ENCODE measurements at regions not wholly inside any gene's neighbourhood (a gene's known extent, or its start where the extent isn't known, plus 50 kb on each side); places are given as distances from the start of the nearest gene placed in this dataset.

DNA sequence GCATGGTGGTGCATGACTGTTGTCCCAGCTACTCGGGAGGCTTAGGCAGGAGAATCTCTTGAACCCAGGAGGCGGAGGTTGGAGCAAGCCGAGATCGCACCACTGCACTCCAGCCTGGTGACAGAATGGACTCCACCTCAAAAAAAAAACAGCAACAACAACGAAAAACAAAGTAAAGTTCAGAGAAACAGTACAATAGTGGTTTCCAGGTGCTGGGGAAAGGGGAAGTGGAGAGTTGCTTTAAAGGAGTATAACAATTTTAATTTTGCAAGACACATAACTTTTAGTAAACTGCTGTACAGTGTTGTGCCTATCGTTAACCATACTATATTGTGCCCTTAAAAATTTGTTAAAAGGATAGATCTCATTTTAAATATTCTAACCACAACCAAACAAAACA is 662.7 kb upstream of the POT1 start:
- H3K4me1 ChIP-seq = no peaks in the 10 kb centered on the region
- no peaks in the 10 kb centered on the region for H3K36me3 ChIP-seq
- H3K4me3 ChIP-seq = no peak overlapping the region
- H3K27me3 ChIP-seq = no peaks in the 10 kb centered on the region
- 78 to 79% methylated on average over 6 of the region's 6 CpGs for WGBS, 2 donors
- no peak overlapping the region for H3K27ac ChIP-seq
- TF ChIP-seq POLR2AphosphoS5 (IDR thresholded peaks at IDR 0.05) = no peak
- no peak for TF ChIP-seq EP300 (IDR thresholded peaks at IDR 0.05)
- TF ChIP-seq CTCF (IDR thresholded peaks at IDR 0.05) = no peak
- no peak for TF ChIP-seq POLR2A (IDR thresholded peaks at IDR 0.05)
- H3K9me3 ChIP-seq = no peaks in the 10 kb centered on the region
- ATAC-seq (ENCODE audit: low FRiP score in 2 of 2) (no peak), DNase-seq (no peak)

GRCh38 chr7:125573126-125573525 is 643.5 kb upstream of the POT1 start:
- WGBS, 2 donors = 35 to 41% methylated on average over 4 of the region's 4 CpGs
- TF ChIP-seq POLR2AphosphoS5 (IDR thresholded peaks at IDR 0.05) (no peak), CTCF (IDR thresholded peaks at IDR 0.05) (no peak), POLR2A (IDR thresholded peaks at IDR 0.05) (no peak), EP300 (IDR thresholded peaks at IDR 0.05) (no peak)
- H3K27ac ChIP-seq = no peak overlapping the region
- H3K4me3 ChIP-seq = no peak overlapping the region
- no peaks in the 10 kb centered on the region for H3K9me3 ChIP-seq
- H3K36me3 ChIP-seq = no peaks in the 10 kb centered on the region
- DNase-seq (no peak), ATAC-seq (ENCODE audit: low FRiP score in 2 of 2) (no peak)
- H3K27me3 ChIP-seq = no peaks in the 10 kb centered on the region
- H3K4me1 ChIP-seq = no peaks in the 10 kb centered on the region

DNA sequence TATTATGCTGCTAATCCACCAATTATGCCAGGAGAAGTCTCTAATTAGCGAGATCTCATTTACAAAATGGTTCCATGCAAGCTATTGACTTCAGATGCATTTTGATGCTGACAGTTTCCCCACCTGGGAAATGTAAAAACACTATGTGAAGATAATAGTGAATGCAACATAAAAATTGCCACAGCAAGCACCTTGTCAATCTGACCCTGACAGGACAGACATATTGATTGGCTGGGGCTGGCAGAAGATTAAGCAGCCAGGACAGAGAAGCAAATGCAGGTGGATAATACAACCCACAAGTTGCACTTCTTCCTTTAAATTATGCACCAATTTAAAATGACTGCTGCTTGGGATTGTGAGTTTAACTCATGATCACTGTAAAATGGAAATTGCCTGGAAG is 642.8 kb upstream of the POT1 start:
- TF ChIP-seq CTCF (IDR thresholded peaks at IDR 0.05) (no peak), POLR2AphosphoS5 (IDR thresholded peaks at IDR 0.05) (no peak), POLR2A (IDR thresholded peaks at IDR 0.05) (no peak), EP300 (IDR thresholded peaks at IDR 0.05) (no peak)
- no peaks in the 10 kb centered on the region for H3K4me1 ChIP-seq
- no peak overlapping the region for H3K4me3 ChIP-seq
- H3K36me3 ChIP-seq = no peaks in the 10 kb centered on the region
- 69 to 91% methylated on average over 1 of the region's 1 CpG for WGBS, 2 donors
- no peak for DNase-seq
- no peaks in the 10 kb centered on the region for H3K9me3 ChIP-seq
- no peak for ATAC-seq (ENCODE audit: low FRiP score in 2 of 2)
- H3K27ac ChIP-seq = no peak overlapping the region
- H3K27me3 ChIP-seq = no peaks in the 10 kb centered on the region

DNA sequence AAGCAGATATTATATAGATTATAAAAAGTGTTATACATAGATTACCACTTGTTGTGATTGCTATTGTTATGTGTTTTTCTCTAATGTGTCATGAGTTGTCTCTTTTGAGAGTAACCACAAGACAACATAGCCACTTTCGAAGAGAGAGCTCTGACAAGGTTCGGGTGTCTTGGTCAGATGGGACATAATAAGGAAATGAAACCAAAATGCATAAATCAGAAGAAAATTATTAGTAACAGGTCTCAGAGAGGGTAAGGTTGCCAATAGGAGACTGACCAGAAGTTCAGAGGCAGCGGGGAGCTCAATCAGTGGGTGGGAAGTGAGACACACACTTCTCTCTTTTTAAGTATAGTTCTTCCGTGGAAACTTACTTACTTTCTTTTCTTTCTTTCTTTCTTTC is 639.2 kb upstream of the POT1 start:
- no peaks in the 10 kb centered on the region for H3K36me3 ChIP-seq
- no peak overlapping the region for H3K27ac ChIP-seq
- WGBS, 2 donors = 82 to 83% methylated on average over 4 of the region's 4 CpGs

More for the DNA sequence above, 639.2 kb upstream of the POT1 start:
- Histone ChIP-seq H3K27me3 (no peaks in the 10 kb centered on the region), H3K4me3 (no peak overlapping the region), H3K4me1 (no peaks in the 10 kb centered on the region), H3K9me3 (no peaks in the 10 kb centered on the region)
- no peak for ATAC-seq (ENCODE audit: low FRiP score in 2 of 2)
- DNase-seq = no peak
- TF ChIP-seq POLR2A (IDR thresholded peaks at IDR 0.05) = no peak
- TF ChIP-seq EP300 (IDR thresholded peaks at IDR 0.05) = no peak
- TF ChIP-seq CTCF (IDR thresholded peaks at IDR 0.05) = no peak
- TF ChIP-seq POLR2AphosphoS5 (IDR thresholded peaks at IDR 0.05) = no peak
